OCI-LY1 (cell line): ENCODE measurements at regions not wholly inside any gene's neighbourhood (a gene's known extent, or its start where the extent isn't known, plus 50 kb on each side); places are given as distances from the start of the nearest gene placed in this dataset.

Experiments used
- H2AFZ ChIP-seq: fragments of 200-600 bp; sonication (generic), shearing (Covaris generic); 2 replicates; pipeline ENCODE4 v1.6.0; 2014; ENCODE audit warnings: antibody characterized with exemption, mild to moderate bottlenecking, low read length
- H3F3A ChIP-seq: fragments of 200-600 bp; sonication (generic), shearing (Covaris generic); 2 replicates; pipeline ENCODE4 v1.6.0; 2014; ENCODE audit warnings: mild to moderate bottlenecking, antibody characterized with exemption, low read length, moderate library complexity; ENCODE audit not compliant: insufficient read depth
- H3K27ac ChIP-seq: fragments of 200-600 bp; sonication (generic); 2 replicates; pipeline ENCODE4 v1.5.1; 2014; ENCODE audit warnings: low read length, mixed run types, mild to moderate bottlenecking, low read depth; ENCODE audit not compliant: poor library complexity, severe bottlenecking
- H3K27me3 ChIP-seq: fragments of 200-600 bp; sonication (generic); 2 replicates; pipeline ENCODE4 v1.6.0; 2014; ENCODE audit warnings: antibody characterized with exemption, mild to moderate bottlenecking, low read length, moderate library complexity; ENCODE audit not compliant: insufficient read depth
- H3K36me3 ChIP-seq: fragments of 200-600 bp; sonication (generic); 2 replicates; pipeline ENCODE4 v1.6.1; 2014; ENCODE audit warnings: mild to moderate bottlenecking, antibody characterized with exemption, low read length, moderate library complexity, mixed read lengths; ENCODE audit not compliant: insufficient read depth
- H3K4me1 ChIP-seq: fragments of 200-600 bp; sonication (generic); 2 replicates; pipeline ENCODE4 v1.5.1; 2014; ENCODE audit warnings: mild to moderate bottlenecking, low read length, moderate library complexity; ENCODE audit not compliant: insufficient read depth, severe bottlenecking
- H3K4me2 ChIP-seq: fragments of 200-600 bp; sonication (generic), shearing (Covaris generic); 2 replicates; pipeline ENCODE4 v1.6.1; 2014; ENCODE audit warnings: low read length
- H3K4me3 ChIP-seq: fragments of 200-600 bp; sonication (generic); 2 replicates; pipeline ENCODE4 v1.5.1; 2014; ENCODE audit warnings: low read length, low read depth, mild to moderate bottlenecking, mixed read lengths; ENCODE audit not compliant: poor library complexity, severe bottlenecking
- H3K79me2 ChIP-seq: fragments of 200-600 bp; shearing (Covaris generic); 2 replicates; pipeline ENCODE4 v1.6.1; 2016; ENCODE audit warnings: mixed run types, low read length, mixed read lengths; ENCODE audit not compliant: insufficient read depth
- H3K9ac ChIP-seq: fragments of 200-600 bp; sonication (generic), shearing (Covaris generic); 2 replicates; pipeline ENCODE4 v1.6.1; 2014; ENCODE audit warnings: mild to moderate bottlenecking, low read length, mixed read lengths
- H3K9me2 ChIP-seq: fragments of 200-600 bp; sonication (generic), shearing (Covaris generic); 2 replicates; pipeline ENCODE4 v1.6.1; 2014; ENCODE audit warnings: low read depth, mild to moderate bottlenecking, low read length, mixed read lengths
- H3K9me3 ChIP-seq: fragments of 200-600 bp; shearing (Covaris generic); 2 replicates; pipeline ENCODE4 v1.6.1; 2014; ENCODE audit warnings: low read length, mixed read lengths
- H4K20me1 ChIP-seq: fragments of 200-600 bp; sonication (generic), shearing (Covaris generic); 2 replicates; pipeline ENCODE4 v1.6.0; 2016; ENCODE audit warnings: mild to moderate bottlenecking, low read length; ENCODE audit not compliant: insufficient read depth
- EZH2 ChIP-seq: fragments of 200-600 bp; sonication (generic), shearing (Covaris generic); IDR thresholded peaks from 2 replicates; pipeline ENCODE4 v1.8.0; 2017; ENCODE audit warnings: borderline replicate concordance, mixed run types, mild to moderate bottlenecking, antibody characterized with exemption, low read length, moderate library complexity, mixed read lengths
- TF ChIP-seq, protein P1 (sequence below): fragments of 200-600 bp; sonication (generic), shearing (Covaris generic); IDR thresholded peaks from 2 replicates; pipeline ENCODE4 v1.5.1; 2017; ENCODE audit warnings: mild to moderate bottlenecking, antibody characterized with exemption, low read length, moderate library complexity, mixed read lengths

DNA sequence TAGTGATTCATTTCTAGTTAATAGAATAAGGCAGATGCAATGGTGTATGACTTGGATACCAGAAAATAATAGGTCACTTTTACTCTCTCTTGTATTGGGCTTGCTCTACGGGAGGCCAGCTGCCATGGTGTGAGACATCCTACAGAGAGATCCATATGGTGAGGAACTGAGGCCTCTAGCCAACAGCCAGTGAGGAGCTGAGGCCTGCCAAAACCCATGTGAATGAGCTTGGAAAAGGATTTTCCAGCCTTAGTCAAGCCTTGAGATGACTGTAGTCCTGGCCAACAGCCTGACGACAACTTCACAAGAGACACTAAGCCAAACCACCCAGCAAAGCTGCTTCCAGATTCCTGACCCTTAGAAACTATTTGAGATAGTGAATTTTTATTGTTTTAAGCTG, 1300.2 kb downstream of the RAPGEF2 start:
- Histone ChIP-seq H4K20me1 (no peaks in the 10 kb centered on the region), H3K9me3 (no peaks in the 10 kb centered on the region), H3K36me3 (no peaks in the 10 kb centered on the region), H3K9me2 (no peaks in the 10 kb centered on the region), H3K4me1 (no peaks in the 10 kb centered on the region), H3F3A (no peaks in the 10 kb centered on the region), H3K4me3 (no peak overlapping the region), H3K9ac (no peak overlapping the region), H3K27ac (no peak overlapping the region), H3K79me2 (no peaks in the 10 kb centered on the region), H2AFZ (no peak overlapping the region), H3K4me2 (no peak overlapping the region), H3K27me3 (no peaks in the 10 kb centered on the region)
- no peak for TF ChIP-seq EZH2
- TF ChIP-seq, protein P1, sequence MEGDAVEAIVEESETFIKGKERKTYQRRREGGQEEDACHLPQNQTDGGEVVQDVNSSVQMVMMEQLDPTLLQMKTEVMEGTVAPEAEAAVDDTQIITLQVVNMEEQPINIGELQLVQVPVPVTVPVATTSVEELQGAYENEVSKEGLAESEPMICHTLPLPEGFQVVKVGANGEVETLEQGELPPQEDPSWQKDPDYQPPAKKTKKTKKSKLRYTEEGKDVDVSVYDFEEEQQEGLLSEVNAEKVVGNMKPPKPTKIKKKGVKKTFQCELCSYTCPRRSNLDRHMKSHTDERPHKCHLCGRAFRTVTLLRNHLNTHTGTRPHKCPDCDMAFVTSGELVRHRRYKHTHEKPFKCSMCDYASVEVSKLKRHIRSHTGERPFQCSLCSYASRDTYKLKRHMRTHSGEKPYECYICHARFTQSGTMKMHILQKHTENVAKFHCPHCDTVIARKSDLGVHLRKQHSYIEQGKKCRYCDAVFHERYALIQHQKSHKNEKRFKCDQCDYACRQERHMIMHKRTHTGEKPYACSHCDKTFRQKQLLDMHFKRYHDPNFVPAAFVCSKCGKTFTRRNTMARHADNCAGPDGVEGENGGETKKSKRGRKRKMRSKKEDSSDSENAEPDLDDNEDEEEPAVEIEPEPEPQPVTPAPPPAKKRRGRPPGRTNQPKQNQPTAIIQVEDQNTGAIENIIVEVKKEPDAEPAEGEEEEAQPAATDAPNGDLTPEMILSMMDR = no peak

DNA sequence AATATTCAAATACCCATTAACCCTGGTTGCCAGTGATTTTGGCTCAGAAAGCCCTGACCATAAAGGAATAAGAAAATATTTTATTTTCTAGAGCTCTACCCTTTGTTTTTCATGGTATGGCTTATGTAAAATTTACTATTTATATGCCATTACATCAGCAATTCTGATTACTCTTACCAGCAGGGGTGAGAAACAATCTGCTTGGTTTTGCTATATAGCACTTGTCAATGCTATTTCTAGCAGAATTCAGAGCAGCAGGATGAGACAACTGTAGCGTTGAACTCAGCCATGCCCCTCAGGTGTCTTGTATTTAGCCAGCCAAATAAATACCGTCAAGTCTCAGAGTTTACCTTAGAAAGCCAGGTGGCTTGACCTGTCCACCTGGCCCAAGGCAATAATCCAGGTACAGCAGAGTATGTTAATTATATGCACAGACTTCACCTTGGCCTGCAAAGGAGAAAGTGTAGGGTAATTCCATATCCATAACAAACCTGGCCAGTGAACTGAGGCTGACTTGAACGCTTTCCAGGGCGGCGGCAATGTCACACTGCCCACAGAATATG, 1303.5 kb downstream of the RAPGEF2 start:
- TF ChIP-seq, protein P1 = no peak
- TF ChIP-seq EZH2 = no peak
- no peaks in the 10 kb centered on the region for H3K9me3 ChIP-seq
- H3K27me3 ChIP-seq = no peaks in the 10 kb centered on the region
- no peak overlapping the region for H2AFZ ChIP-seq
- no peaks in the 10 kb centered on the region for H3K9me2 ChIP-seq
- H4K20me1 ChIP-seq = no peaks in the 10 kb centered on the region
- H3K4me2 ChIP-seq = no peak overlapping the region
- no peaks in the 10 kb centered on the region for H3F3A ChIP-seq
- no peaks in the 10 kb centered on the region for H3K79me2 ChIP-seq
- H3K27ac ChIP-seq = no peak overlapping the region
- H3K36me3 ChIP-seq = no peaks in the 10 kb centered on the region
- H3K4me3 ChIP-seq = no peak overlapping the region
- no peak overlapping the region for H3K9ac ChIP-seq
- H3K4me1 ChIP-seq = no peaks in the 10 kb centered on the region

DNA sequence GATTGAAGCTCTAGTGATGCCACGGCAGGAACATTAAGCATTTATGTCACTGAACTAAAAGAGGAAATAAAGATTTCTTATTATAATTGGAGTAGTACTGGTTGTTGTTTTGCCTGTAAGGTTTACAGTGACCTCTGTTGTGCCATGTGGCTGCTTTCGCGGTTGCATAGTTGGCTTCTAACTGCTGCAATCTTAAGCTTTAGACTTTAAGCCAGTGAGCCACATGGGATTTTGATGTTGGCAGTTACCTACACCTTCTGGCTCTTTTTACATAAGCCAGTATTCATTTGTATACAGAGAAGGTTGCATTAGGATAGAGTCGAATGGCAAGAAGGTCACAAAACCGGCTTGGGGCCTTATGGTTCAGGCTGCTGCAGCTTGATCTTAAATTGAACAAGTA, 1311.6 kb downstream of the RAPGEF2 start:
- Histone ChIP-seq H3K9ac (no peak overlapping the region), H3K79me2 (no peaks in the 10 kb centered on the region), H3K4me1 (no peaks in the 10 kb centered on the region), H3K9me2 (no peaks in the 10 kb centered on the region), H3F3A (no peaks in the 10 kb centered on the region), H4K20me1 (no peaks in the 10 kb centered on the region), H3K9me3 (no peaks in the 10 kb centered on the region), H3K4me2 (no peak overlapping the region), H3K27ac (no peak overlapping the region), H3K36me3 (no peaks in the 10 kb centered on the region), H2AFZ (no peak overlapping the region), H3K4me3 (no peak overlapping the region), H3K27me3 (no peaks in the 10 kb centered on the region)
- no peak for TF ChIP-seq EZH2
- TF ChIP-seq, protein P1 = no peak
